ENCODE measurements at regions not wholly inside any gene's neighbourhood (a gene's known extent, or its start where the extent isn't known, plus 50 kb on each side); places are given as distances from the start of the nearest gene placed in this dataset.

- Histone ChIP-seq H4K8ac (ENCODE audit: low read depth in 2 of 2, low read length in 2 of 2) (no peak overlapping the region), H2AK9ac (replicated peaks; ENCODE audit: low read depth, low read length, poor library complexity) (no peak overlapping the region), H2BK120ac (ENCODE audit: low read depth, low read length) (no peak overlapping the region), H3K56ac (ENCODE audit: extremely low read depth, insufficient read depth, low read length) (no peak overlapping the region), H3K9ac (ENCODE audit: low read depth, low read length) (no peak overlapping the region), H3K9me1 (ENCODE audit: insufficient read depth, low read length) (no peaks in the 10 kb centered on the region), H2AK5ac (ENCODE audit: low read depth, low read length) (no peak overlapping the region), H3K4me1 (ENCODE audit: control insufficient read depth, insufficient read depth, low read length) (no peaks in the 10 kb centered on the region), H3K18ac (ENCODE audit: low read depth, low read length) (no peak overlapping the region), H3K27me3 (ENCODE audit: control insufficient read depth, insufficient read depth, low read length) (no peaks in the 10 kb centered on the region), H4K5ac (ENCODE audit: low read depth, low read length) (no peak overlapping the region), H3K27ac (ENCODE audit: insufficient read depth, low read length) (no peak overlapping the region), H2BK15ac (ENCODE audit: low read depth, low read length) (no peak overlapping the region), H2AFZ (replicated peaks; ENCODE audit: low read length, poor library complexity) (no peak overlapping the region), H3K4me2 (ENCODE audit: low read depth, low read length) (no peak overlapping the region), H4K91ac (ENCODE audit: insufficient read depth, low read depth, low read length) (no peak overlapping the region), H3K36me3 (ENCODE audit: control insufficient read depth, insufficient read depth, low read length) (no peaks in the 10 kb centered on the region), H3K14ac (replicated peaks; ENCODE audit: low read depth, low read length) (no peak overlapping the region), H3K4ac (ENCODE audit: low read depth, low read length) (no peak overlapping the region), H3K23ac (ENCODE audit: low read depth, low read length) (no peak overlapping the region), H2BK20ac (ENCODE audit: low read depth, low read length) (no peak overlapping the region), H3K4me3 (ENCODE audit: insufficient read depth, low read depth, low read length) (no peak overlapping the region), H4K20me1 (ENCODE audit: insufficient read depth, low read length) (no peaks in the 10 kb centered on the region), H3K79me1 (ENCODE audit: low read depth in 1 of 2, low read length in 2 of 2) (no peaks in the 10 kb centered on the region), H3K9me3 (ENCODE audit: control insufficient read depth, insufficient read depth, low read length) (peaks cover 2% of the 10 kb centered on the region; the same call in 1 of the 2 replicates), H2BK5ac (ENCODE audit: low read depth, low read length, poor library complexity, severe bottlenecking) (no peak overlapping the region)
- POLR2A ChIA-PET (ENCODE audit: unreplicated experiment), result no interaction called here
- intact Hi-C loops (cut with micrococcal nuclease) (no loop called here), in situ Hi-C loops (cut with MboI; ENCODE audit: low sequenced_read_pairs) (no loop called here), dilution Hi-C loops (cut with HindIII; ENCODE audit: low sequenced_read_pairs, unreplicated experiment) (no loop called here)
- CTCF ChIA-PET, result interaction anchor here (0.6 kb wide), 1 partner anchor 653 kb away, joined by 6 read pairs; no protein-coding TSS in a partner anchor
- DNase-seq (no peak), ATAC-seq (ENCODE audit: low read depth) (no peak)
- no TSS peak for BruUV-seq (replicated peaks)
- no CpG with 5 or more reads among the region's 1 CpG for WGBS, 2 experiments (ENCODE audit: extremely low coverage in 2 of 2, insufficient read length in 1 of 2)
- TF ChIP-seq, protein P1, sequence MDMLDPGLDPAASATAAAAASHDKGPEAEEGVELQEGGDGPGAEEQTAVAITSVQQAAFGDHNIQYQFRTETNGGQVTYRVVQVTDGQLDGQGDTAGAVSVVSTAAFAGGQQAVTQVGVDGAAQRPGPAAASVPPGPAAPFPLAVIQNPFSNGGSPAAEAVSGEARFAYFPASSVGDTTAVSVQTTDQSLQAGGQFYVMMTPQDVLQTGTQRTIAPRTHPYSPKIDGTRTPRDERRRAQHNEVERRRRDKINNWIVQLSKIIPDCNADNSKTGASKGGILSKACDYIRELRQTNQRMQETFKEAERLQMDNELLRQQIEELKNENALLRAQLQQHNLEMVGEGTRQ (IDR thresholded peaks at IDR 0.05; ENCODE audit: low read depth, low read length), result no peak
- no peak for TF ChIP-seq RFX5 (IDR thresholded peaks at IDR 0.05; ENCODE audit: low read depth, low read length)
- no peak for TF ChIP-seq CEBPB (IDR thresholded peaks at IDR 0.05; ENCODE audit: low read depth, low read length)
- TF ChIP-seq POLR2A (IDR thresholded peaks at IDR 0.05; ENCODE audit: low read depth, low read length), result no peak
- no peak for TF ChIP-seq BHLHE40 (IDR thresholded peaks at IDR 0.05; ENCODE audit: low read depth, low read length)
- TF ChIP-seq FOS (IDR thresholded peaks at IDR 0.05; ENCODE audit: low read depth, low read length), result no peak
- TF ChIP-seq RAD21 (IDR thresholded peaks at IDR 0.05; ENCODE audit: low read length), result no peak
- no peak for TF ChIP-seq RCOR1 (IDR thresholded peaks at IDR 0.05; ENCODE audit: insufficient replicate concordance, low read length)
- TF ChIP-seq NFE2L2 (IDR thresholded peaks at IDR 0.05; ENCODE audit: low read depth, low read length), result no peak
- no peak for TF ChIP-seq MXI1 (IDR thresholded peaks at IDR 0.05; ENCODE audit: borderline replicate concordance, low read depth, low read length)
- TF ChIP-seq, protein P2, sequence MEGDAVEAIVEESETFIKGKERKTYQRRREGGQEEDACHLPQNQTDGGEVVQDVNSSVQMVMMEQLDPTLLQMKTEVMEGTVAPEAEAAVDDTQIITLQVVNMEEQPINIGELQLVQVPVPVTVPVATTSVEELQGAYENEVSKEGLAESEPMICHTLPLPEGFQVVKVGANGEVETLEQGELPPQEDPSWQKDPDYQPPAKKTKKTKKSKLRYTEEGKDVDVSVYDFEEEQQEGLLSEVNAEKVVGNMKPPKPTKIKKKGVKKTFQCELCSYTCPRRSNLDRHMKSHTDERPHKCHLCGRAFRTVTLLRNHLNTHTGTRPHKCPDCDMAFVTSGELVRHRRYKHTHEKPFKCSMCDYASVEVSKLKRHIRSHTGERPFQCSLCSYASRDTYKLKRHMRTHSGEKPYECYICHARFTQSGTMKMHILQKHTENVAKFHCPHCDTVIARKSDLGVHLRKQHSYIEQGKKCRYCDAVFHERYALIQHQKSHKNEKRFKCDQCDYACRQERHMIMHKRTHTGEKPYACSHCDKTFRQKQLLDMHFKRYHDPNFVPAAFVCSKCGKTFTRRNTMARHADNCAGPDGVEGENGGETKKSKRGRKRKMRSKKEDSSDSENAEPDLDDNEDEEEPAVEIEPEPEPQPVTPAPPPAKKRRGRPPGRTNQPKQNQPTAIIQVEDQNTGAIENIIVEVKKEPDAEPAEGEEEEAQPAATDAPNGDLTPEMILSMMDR (conservative IDR thresholded peaks at IDR 0.05; ENCODE audit: low read depth, low read length), result no peak
- TF ChIP-seq MAFK (IDR thresholded peaks at IDR 0.05; ENCODE audit: low read depth, low read length), result no peak
- no peak for TF ChIP-seq ELK1 (IDR thresholded peaks at IDR 0.05; ENCODE audit: borderline replicate concordance, low read depth, low read length)
- TF ChIP-seq MAZ (IDR thresholded peaks at IDR 0.05; ENCODE audit: borderline replicate concordance, low read depth, low read length), result no peak
- TF ChIP-seq CHD1 (IDR thresholded peaks at IDR 0.05; ENCODE audit: low read depth, low read length), result no peak
- no peak for TF ChIP-seq SMC3 (IDR thresholded peaks at IDR 0.05; ENCODE audit: low read depth, low read length)
Observed at GRCh38 chr4:45063696-45064095, 337.3 kb upstream of the GNPDA2 start.

Measured in IMR-90 (cell line).